Tibial nerve (tissue), 4 donors: ENCODE measurements at regions not wholly inside any gene's neighbourhood (a gene's known extent, or its start where the extent isn't known, plus 50 kb on each side); places are given as distances from the start of the nearest gene placed in this dataset. TPM values are rescaled to one million over a fixed set of nuclear protein-coding genes. Genes with fewer than 3 reads are reported as not detected.

Source experiments
- DNase-seq, 2 donors: peaks; one replicate each; pipeline ENCODE4 v3.0.0-alpha.2; 2019; ENCODE audit warnings: low spot score in 2 of 2
- H3K27ac ChIP-seq, 4 donors: fragments of 200-600 bp; sonication (generic) in 3 of 4; one replicate each; pipeline ENCODE4 v1.5.1; 2017 to 2019; ENCODE audit warnings: mild to moderate bottlenecking in 1 of 4
- H3K27me3 ChIP-seq, 2 donors: fragments of 200-600 bp; sonication (generic) in 1 of 2; one replicate each; pipeline versions ENCODE4 v1.5.1 to v1.6.0; 2017 to 2019
- H3K36me3 ChIP-seq, 3 donors: fragments of 200-600 bp; sonication (generic); one replicate each; pipeline ENCODE4 v1.5.1; 2018 to 2019
- H3K4me1 ChIP-seq, 4 donors: fragments of 200-600 bp; sonication (generic) in 3 of 4; one replicate each; pipeline ENCODE4 v1.5.1; 2017 to 2019
- H3K4me3 ChIP-seq, 4 donors: fragments of 200-600 bp; sonication (generic) in 3 of 4; one replicate each; pipeline ENCODE4 v1.5.1; 2017 to 2019; ENCODE audit warnings: mild to moderate bottlenecking in 1 of 4, moderate library complexity in 1 of 4
- H3K9me3 ChIP-seq, 4 donors: fragments of 200-600 bp; sonication (generic) in 3 of 4; one replicate each; pipeline ENCODE4 v1.5.1; 2017 to 2019
- EP300 ChIP-seq, 2 donors: sonication (generic); formaldehyde crosslinking; IDR thresholded peaks; one replicate each; pipeline ENCODE4 v1.6.1; 2017; ENCODE audit warnings: antibody characterized with exemption in 2 of 2, mild to moderate bottlenecking in 1 of 2
- WGBS, 2 donors: methylation state at CpG; one replicate each; pipeline ENCODE4 v1.1.5; 2018; 5-methylcytosine and 5-hydroxymethylcytosine counted together
- small RNA-seq: library from RNA; depleted of rRNA; stranded (forward); fragments of <200 nt; gene quantifications from one replicate; pipeline ENCODE3, GENCODE V24; 2016

DNA sequence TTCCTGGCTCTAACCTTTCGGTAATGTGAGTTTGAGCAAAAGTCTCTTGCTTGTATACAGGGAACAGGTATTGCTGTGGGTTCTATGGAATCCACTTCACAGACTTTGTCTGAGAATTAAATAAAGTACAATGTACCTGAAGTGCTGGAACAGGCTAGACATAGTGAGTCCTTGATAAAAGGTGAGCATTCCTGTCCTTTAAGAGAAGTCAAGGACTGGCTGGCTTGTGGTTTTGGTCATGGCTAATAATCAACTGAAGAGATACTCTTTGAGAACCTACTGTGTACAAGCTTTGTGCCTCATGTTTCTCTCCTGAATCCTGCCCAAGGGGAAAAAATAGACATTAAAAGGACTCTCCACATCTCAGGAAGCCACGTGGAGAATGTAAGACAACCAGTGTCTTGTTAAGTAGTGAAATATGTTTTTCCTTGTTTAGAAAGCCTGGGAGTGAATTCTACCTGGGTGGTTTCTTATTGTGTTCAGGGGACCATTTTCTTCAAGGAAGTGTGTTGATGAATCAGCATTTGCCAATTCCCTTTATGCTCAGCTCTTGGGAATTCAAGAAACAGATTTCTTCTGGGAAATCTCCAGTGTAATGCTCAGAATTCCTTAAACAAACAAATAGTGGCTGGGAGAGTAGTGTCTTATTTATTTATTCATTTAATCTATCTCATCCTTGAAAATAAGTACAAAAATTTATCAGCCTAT lies 55.2 kb upstream of the PLD5 start:
- 49 to 51% methylated on average over 2 of the region's 2 CpGs for WGBS, 2 donors
- Histone ChIP-seq H3K4me1 (no peaks in the 10 kb centered on the region), H3K9me3 (no peaks in the 10 kb centered on the region), H3K36me3 (no peaks in the 10 kb centered on the region), H3K4me3 (no peak overlapping the region), H3K27me3 (no peaks in the 10 kb centered on the region), H3K27ac (no peak overlapping the region)
- TF ChIP-seq EP300 (IDR thresholded peaks at IDR 0.05) = no peak
- no peak for DNase-seq

Small RNA genes in the stretch of these regions (small RNA-seq; reads per million reads assigned to genes)
- gene AL603825.1 = not detected
